ENCODE measurements at regions not wholly inside any gene's neighbourhood (a gene's known extent, or its start where the extent isn't known, plus 50 kb on each side); places are given as distances from the start of the nearest gene placed in this dataset.

DNA sequence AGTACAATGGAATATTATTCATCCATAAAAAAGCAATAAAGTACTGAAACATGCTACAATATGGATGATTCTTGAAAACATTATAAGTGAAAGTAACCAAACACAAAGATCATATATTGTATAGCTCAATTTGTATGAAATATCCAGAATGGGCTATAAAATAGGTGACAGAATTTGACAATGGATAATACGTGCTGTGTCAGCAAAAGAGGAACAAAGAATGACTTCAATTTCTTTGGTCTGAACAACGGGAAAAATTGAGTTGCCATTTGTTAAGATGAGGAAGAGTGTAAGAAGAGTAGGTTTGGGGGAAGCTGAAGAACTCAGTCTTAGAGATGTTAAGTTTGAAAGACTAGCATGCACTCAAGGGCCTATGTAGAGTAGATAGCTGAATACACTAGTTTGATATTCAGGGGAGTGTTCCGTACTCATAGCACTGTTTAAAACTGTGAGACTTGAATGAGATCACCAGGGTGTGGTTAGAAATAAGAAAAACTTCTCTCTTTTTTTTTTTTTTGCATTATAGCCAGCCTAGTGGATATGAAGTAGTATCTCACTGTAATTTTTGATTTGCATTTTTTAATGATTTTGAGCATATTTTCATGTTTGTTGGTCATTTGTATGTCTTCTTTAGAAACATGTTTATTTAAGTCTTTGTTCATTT lies 213.6 kb downstream of the NR4A2 start:
- Histone ChIP-seq H3K4me3 (ENCODE audit: low read depth, low read length) (no peak overlapping the region), H3K4me1 (ENCODE audit: control insufficient read depth, insufficient read depth, low read length) (no peaks in the 10 kb centered on the region), H3K27ac (ENCODE audit: extremely low read depth, low read depth, low read length) (no peak overlapping the region), H3K36me3 (ENCODE audit: control insufficient read depth in 2 of 2, insufficient read depth in 1 of 2, low read length in 2 of 2) (no peaks in the 10 kb centered on the region), H3K9me3 (ENCODE audit: control insufficient read depth, insufficient read depth, low read depth, low read length) (no peaks in the 10 kb centered on the region)
- POLR2A ChIA-PET: no interaction called here
- CTCF ChIA-PET: no interaction called here
- TF ChIP-seq, protein P1, sequence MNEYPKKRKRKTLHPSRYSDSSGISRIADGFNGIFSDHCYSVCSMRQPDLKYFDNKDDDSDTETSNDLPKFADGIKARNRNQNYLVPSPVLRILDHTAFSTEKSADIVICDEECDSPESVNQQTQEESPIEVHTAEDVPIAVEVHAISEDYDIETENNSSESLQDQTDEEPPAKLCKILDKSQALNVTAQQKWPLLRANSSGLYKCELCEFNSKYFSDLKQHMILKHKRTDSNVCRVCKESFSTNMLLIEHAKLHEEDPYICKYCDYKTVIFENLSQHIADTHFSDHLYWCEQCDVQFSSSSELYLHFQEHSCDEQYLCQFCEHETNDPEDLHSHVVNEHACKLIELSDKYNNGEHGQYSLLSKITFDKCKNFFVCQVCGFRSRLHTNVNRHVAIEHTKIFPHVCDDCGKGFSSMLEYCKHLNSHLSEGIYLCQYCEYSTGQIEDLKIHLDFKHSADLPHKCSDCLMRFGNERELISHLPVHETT (tag by site-specific recombination; IDR thresholded peaks at IDR 0.05): no peak
- TF ChIP-seq, protein P2, sequence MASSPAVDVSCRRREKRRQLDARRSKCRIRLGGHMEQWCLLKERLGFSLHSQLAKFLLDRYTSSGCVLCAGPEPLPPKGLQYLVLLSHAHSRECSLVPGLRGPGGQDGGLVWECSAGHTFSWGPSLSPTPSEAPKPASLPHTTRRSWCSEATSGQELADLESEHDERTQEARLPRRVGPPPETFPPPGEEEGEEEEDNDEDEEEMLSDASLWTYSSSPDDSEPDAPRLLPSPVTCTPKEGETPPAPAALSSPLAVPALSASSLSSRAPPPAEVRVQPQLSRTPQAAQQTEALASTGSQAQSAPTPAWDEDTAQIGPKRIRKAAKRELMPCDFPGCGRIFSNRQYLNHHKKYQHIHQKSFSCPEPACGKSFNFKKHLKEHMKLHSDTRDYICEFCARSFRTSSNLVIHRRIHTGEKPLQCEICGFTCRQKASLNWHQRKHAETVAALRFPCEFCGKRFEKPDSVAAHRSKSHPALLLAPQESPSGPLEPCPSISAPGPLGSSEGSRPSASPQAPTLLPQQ (tag by site-specific recombination; IDR thresholded peaks at IDR 0.05): no peak
- no peak for TF ChIP-seq ZNF791 (tag by site-specific recombination; IDR thresholded peaks at IDR 0.05)
- no peak for TF ChIP-seq ZNF785 (tag by site-specific recombination; IDR thresholded peaks at IDR 0.05)
- no peak for TF ChIP-seq ZNF677 (tag by site-specific recombination; IDR thresholded peaks at IDR 0.05)
- no peak for TF ChIP-seq ZBTB48 (tag by site-specific recombination; IDR thresholded peaks at IDR 0.05)
- no peak for TF ChIP-seq ZNF350 (tag by site-specific recombination; IDR thresholded peaks at IDR 0.05)
- no peak for TF ChIP-seq ZNF423 (tag by site-specific recombination; IDR thresholded peaks at IDR 0.05)
- no peak for TF ChIP-seq ZNF473 (tag by site-specific recombination; IDR thresholded peaks at IDR 0.05)
- TF ChIP-seq, protein P3, sequence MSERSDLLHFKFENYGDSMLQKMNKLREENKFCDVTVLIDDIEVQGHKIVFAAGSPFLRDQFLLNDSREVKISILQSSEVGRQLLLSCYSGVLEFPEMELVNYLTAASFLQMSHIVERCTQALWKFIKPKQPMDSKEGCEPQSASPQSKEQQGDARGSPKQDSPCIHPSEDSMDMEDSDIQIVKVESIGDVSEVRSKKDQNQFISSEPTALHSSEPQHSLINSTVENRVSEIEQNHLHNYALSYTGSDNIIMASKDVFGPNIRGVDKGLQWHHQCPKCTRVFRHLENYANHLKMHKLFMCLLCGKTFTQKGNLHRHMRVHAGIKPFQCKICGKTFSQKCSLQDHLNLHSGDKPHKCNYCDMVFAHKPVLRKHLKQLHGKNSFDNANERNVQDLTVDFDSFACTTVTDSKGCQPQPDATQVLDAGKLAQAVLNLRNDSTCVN (tag by site-specific recombination; optimal IDR thresholded peaks at IDR 0.05): no peak
- TF ChIP-seq, protein P4, sequence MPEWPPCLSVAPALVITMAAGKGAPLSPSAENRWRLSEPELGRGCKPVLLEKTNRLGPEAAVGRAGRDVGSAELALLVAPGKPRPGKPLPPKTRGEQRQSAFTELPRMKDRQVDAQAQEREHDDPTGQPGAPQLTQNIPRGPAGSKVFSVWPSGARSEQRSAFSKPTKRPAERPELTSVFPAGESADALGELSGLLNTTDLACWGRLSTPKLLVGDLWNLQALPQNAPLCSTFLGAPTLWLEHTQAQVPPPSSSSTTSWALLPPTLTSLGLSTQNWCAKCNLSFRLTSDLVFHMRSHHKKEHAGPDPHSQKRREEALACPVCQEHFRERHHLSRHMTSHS (tag by site-specific recombination; IDR thresholded peaks at IDR 0.05): no peak
- TF ChIP-seq, protein P5, sequence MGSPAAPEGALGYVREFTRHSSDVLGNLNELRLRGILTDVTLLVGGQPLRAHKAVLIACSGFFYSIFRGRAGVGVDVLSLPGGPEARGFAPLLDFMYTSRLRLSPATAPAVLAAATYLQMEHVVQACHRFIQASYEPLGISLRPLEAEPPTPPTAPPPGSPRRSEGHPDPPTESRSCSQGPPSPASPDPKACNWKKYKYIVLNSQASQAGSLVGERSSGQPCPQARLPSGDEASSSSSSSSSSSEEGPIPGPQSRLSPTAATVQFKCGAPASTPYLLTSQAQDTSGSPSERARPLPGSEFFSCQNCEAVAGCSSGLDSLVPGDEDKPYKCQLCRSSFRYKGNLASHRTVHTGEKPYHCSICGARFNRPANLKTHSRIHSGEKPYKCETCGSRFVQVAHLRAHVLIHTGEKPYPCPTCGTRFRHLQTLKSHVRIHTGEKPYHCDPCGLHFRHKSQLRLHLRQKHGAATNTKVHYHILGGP (tag by site-specific recombination; IDR thresholded peaks at IDR 0.05): no peak
- no peak for TF ChIP-seq ZNF776 (tag by site-specific recombination; IDR thresholded peaks at IDR 0.05; ENCODE audit: borderline replicate concordance)
- TF ChIP-seq ZFP69B (tag by site-specific recombination; IDR thresholded peaks at IDR 0.05): no peak
- TF ChIP-seq ZNF629 (tag by site-specific recombination; IDR thresholded peaks at IDR 0.05): no peak
- no peak for TF ChIP-seq FEZF1 (tag by site-specific recombination; IDR thresholded peaks at IDR 0.05)
- no peak for TF ChIP-seq HOXA7 (CRISPR knock-in tag; IDR thresholded peaks at IDR 0.05; ENCODE audit: borderline replicate concordance)
- no peak for TF ChIP-seq ZNF626 (tag by site-specific recombination; IDR thresholded peaks at IDR 0.05)
- TF ChIP-seq ZNF302 (tag by site-specific recombination; IDR thresholded peaks at IDR 0.05; ENCODE audit: low read depth): no peak

DNA sequence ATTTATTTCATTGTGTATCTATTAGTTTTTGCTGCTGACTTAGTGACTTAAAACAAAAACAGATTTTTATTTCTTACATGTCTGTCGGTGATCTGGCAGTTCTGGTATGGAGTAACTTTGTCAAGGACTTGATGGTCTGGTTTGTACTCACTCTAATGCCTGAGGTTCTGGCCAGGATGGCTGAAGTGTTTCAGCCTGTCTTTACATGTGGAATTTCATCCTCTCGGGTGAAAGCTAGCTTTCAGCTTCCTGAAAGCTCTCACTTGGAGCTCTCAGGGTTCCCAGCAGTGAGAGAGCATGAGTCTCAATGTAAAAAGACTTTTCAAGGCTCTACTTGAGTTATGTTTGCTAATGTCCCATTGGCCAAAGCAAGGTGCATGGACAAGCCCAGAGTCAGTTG lies 216.4 kb downstream of the NR4A2 start:
- H3K4me3 ChIP-seq (ENCODE audit: low read depth, low read length): no peak overlapping the region
- no peak overlapping the region for H3K27ac ChIP-seq (ENCODE audit: extremely low read depth, low read depth, low read length)
- H3K9me3 ChIP-seq (ENCODE audit: control insufficient read depth, insufficient read depth, low read depth, low read length): no peaks in the 10 kb centered on the region
- POLR2A ChIA-PET: no interaction called here
- TF ChIP-seq ZNF514 (tag by site-specific recombination; IDR thresholded peaks at IDR 0.05): no peak
- no peaks in the 10 kb centered on the region for H3K36me3 ChIP-seq (ENCODE audit: control insufficient read depth in 2 of 2, insufficient read depth in 1 of 2, low read length in 2 of 2)
- H3K4me1 ChIP-seq (ENCODE audit: control insufficient read depth, insufficient read depth, low read length): no peaks in the 10 kb centered on the region
- CTCF ChIA-PET: no interaction called here
